Hematopoietic multipotent progenitor cell treated with erythropoietin and hydrocortisone succinate and interleukin-3 and kit ligand, for 6 days (in vitro differentiated cells): ENCODE measurements at regions not wholly inside any gene's neighbourhood (a gene's known extent, or its start where the extent isn't known, plus 50 kb on each side); places are given as distances from the start of the nearest gene placed in this dataset.

Experiments used
- DNase-seq: peaks from one replicate; pipeline ENCODE4 v3.0.0-alpha.2; 2015

GRCh38 chr4:137043184-137043583, 489.1 kb downstream of the PCDH18 start:
- DNase-seq: no peak

- DNase-seq: no peak
Observed at GRCh38 chr4:137039370-137039769, 492.9 kb downstream of the PCDH18 start.

DNA sequence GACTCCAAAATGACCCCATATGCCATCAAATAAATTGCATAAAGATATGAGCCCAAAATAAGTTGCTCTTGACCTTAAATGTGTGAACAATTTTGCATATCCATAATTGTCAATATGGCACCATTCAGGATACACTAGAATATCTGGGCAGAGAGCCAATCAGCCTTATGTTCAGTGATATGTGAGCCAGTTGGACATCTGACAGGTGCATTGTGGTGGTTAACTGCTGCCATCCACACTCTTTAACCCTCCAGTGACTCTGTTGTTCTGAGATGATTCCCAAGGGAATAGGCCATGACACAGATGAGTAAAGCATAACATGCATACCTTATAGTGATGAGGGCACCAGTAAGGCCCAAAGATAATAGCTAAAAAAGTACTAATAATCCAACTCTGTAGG, 500.1 kb downstream of the PCDH18 start:
- peak; percentile 1 for DNase-seq

DNA sequence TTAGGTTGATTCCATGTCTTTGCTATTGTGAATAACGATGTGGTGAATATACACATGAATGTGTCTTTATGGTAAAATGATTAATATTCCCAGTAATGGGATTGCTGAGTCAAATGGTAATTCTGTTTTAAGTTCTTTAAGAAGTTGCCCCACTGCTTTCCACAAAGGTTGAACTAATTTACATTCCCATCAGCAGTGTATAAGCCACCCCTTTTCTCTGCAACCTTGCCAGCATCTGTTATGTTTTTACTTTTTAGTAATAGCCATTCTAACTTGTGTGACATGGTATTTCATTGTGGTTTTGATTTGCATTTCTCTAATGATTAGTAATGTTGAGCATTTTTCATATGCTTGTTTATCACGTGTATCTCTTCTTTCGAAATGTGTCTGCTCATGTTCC, 503.3 kb downstream of the PCDH18 start:
- DNase-seq: no peak

GRCh38 chr4:137025484-137026059, 506.7 kb downstream of the PCDH18 start:
- DNase-seq: no peak

DNA sequence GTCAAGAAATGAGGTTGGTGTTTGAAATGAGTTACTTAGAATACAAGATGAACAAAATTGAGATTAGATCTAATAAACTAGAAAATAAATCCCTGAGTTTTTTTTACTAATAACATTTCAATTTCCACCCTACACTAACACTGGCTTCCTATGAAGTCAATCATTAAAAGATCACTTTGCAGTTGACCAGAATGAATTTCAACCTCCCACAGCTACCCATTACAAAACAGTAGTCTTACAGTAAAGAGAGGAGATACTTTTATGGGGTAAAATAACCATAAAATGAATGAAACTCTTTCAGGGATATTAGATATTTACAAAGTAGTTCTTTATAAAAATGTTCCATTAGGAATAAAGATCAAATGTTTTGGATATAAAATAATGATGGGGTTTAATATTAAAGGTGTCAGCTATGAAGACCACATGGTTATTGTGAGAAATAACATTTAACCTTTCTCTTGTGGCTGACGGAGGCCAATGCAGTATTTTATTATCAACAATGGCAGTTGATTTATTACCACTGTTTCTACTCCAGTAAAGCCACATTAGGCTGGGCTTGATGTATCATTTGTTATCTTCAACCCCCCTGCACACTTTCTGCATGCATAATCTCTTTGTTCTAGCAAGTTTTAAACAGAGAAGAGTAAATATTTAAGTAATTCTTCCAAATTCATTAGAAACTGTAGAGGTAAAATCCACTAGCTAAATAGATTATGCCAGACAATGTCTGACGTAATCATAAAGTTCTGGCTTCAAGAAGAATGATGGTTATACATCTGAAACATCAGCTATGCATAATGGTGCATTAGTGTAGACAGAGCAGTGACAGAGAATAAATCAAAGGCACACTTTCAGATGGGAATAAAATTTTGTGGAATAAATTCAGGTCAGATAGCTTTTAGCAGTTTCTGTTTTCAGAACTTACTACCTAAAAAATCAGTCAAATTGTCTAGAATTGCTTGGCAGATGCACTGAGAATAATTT, 516.6 kb downstream of the PCDH18 start:
- DNase-seq: no peak

GRCh38 chr4:137000432-137000831, 531.9 kb downstream of the PCDH18 start:
- no peak for DNase-seq

DNA sequence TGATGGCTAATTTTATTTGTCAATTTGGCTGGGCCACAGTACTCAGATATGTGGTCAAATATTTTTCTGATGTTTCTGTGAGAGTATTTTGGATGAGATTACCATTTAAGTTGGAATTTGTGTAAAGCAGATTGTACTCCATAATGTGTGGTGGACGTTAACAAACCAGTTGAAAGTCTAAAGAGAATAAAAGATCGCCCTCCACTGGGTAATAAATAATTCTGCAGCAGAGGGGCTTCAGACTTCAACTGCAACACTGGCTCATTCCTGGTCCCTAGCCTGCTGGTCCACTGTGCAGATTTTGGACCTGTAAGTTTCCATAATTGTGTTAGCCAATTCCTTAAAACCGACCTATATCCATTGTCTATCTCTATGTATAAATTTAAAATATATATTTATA, 540.3 kb downstream of the PCDH18 start:
- DNase-seq: no peak

- DNase-seq: no peak
Observed at GRCh38 chr4:136985683-136986082, 546.6 kb downstream of the PCDH18 start.

DNA sequence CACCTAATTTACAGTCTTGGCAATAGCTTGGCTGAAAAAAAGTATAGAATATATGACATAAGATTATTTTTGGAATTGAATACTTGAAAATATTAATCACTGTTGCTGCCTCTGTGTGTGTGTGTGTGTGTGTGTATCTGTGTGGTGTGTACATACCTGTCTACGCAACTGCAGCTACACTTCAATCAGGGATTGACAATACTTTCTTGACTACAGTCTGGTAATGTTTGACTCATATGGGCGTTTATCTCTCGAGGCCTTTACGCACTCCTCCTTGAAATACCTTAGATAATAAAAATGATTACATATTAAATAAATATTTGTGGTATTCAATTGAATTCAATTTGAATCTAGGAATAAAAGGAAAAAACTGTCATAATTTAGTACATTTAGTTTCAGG, 565.2 kb downstream of the PCDH18 start:
- DNase-seq: no peak

DNA sequence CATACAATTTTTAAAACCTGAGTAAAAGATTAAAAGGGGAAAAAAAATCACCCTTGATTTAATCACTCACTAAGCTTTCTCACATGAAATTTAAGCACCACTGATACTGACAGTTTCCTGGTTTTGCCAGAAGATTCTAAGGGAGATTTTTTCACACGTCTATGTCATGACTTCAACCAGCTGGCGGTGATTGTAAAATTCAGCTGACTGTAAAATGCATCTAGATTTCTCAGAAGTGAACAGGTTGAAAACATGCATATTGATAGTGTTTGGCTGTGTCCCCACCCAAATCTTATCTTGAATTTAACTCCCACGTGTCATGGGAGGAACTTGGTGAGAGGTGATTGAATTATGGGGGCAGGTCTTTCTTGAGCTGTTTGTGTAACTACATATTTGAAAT, 566.8 kb downstream of the PCDH18 start:
- no peak for DNase-seq

- DNase-seq: no peak
Observed at GRCh38 chr4:136962868-136963267, 569.4 kb downstream of the PCDH18 start.

GRCh38 chr4:136946307-136946907, 585.9 kb downstream of the PCDH18 start:
- DNase-seq: no peak

- DNase-seq: no peak
Observed at GRCh38 chr4:136939781-136940180, 592.5 kb downstream of the PCDH18 start.

DNA sequence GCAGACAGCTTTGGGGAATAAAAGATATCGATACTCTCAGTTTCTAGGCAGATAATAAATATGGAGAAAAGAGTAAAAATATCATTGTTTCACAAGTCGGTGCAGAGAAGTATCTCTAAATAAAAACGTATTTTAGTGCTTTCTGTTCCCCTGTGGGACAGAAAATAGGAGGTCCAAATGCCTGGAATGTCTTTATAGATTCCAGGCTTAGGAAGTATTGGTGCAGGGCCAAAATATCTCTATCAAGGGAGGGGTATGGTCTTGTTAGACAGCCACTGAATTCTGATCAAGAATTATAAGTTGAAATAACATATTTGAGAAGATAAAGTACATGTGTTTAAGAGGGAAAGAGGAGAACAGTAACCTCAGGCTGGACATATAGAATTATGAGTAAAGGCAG, 596.4 kb downstream of the PCDH18 start:
- DNase-seq: no peak

DNA sequence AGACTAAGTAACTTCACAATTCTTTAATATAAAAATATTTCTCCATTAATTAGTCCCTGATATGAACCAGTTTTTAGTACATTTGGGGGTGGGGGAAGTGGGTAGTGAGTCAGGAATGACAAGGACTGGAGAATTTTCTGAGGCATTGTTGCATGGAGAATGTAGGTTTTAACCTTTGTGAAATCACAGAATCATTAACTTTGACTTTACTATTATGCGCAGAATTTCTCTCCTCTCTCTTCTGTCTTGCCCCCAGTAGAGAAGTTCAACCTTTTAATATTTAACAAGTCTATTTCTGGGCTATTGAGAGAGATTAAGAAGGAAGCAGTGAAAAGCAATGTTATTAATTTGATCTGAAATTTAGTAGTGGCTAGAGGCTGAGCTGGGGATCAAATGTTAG, 597.0 kb downstream of the PCDH18 start:
- DNase-seq: no peak

DNA sequence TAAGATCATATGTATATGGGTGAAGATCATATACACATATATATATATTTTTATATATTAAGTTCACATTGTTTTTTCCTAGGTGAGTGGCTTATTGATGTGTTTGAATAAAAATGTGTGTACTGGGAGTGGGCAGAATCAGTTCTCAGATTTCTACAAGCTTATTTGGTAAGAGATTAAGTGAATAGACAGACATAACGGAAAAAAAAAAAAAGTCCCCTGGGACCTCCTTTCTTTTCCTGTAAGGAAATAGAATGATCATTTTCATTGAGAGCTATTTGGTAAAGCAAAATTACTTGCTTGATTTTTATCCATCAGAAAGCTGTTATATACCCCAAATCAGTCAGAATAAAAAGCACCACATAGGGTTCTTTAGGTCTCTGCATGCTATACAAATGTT, 597.7 kb downstream of the PCDH18 start:
- no peak for DNase-seq

- no peak for DNase-seq
Observed at GRCh38 chr4:136931781-136932180, 600.5 kb downstream of the PCDH18 start.

GRCh38 chr4:136928957-136929411, 603.3 kb downstream of the PCDH18 start:
- DNase-seq: no peak

DNA sequence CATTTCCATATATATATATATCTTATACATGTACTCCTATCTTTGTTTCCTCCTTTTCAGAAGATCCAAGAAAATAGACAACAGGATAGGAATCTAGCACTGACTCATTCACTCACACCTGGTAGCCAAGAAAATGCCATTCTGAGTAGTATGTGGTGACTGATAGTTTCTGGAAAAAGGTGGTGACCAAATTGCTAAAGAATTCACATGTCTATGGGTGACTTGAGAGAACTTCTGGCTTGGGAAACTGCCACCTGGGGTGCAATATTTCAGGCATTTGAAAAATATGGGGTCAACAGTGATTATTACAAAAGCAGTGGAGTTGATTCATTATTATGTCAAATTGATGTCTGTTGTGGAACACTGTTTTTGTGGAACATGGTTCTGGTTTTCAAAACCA, 605.1 kb downstream of the PCDH18 start:
- DNase-seq: no peak

DNA sequence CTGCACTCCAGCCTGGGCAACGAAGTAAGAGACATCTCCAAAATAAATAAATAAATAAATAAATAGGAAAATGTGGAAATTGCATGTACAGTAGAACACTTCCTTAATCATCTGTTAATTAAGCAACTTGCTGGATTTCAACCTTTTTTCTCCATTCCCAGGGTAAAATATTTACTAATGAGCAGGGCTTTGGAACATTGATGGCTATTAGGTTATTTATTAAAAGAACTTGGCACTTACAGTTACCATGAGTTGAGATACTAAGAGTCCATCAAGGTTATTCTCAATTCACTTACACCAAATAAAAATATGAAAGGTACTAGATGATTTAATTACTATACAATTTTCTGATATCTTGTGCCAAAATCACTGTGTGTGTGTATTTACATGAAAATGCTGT, 607.1 kb downstream of the PCDH18 start:
- no peak for DNase-seq

- no peak for DNase-seq
Observed at GRCh38 chr4:136922066-136922465, 610.2 kb downstream of the PCDH18 start.

- no peak for DNase-seq
Observed at GRCh38 chr4:136920092-136920881, 612.0 kb downstream of the PCDH18 start.
